Islet precursor cell (in vitro differentiated cells): ENCODE measurements at regions not wholly inside any gene's neighbourhood (a gene's known extent, or its start where the extent isn't known, plus 50 kb on each side); places are given as distances from the start of the nearest gene placed in this dataset.
A peak's percentile ranks its signal among the peaks of the same experiment; 100 is the strongest.

Experiments used
- DNase-seq: peaks from one replicate; pipeline ENCODE4 v3.0.0-alpha.2; 2018

DNA sequence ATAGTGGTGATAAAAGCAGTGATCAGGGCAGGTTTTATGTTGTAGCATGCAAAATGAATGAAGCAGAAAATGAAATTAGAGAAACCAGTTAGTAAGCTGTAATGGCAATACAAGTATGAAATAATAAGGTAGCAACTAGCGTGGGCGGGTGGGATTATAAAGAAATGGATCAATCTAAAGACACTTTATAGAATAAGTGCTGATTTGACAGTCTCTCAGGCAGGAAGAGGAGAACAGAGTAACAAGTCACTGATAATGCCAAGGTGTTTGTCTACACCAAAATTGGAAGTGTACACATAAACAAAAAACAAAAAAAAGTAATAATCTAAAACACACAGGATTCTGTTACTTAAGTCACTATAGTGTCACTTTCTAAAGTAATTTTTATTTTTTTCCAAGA lies 51.0 kb upstream of the PCBP1 start:
- DNase-seq, result no peak

DNA sequence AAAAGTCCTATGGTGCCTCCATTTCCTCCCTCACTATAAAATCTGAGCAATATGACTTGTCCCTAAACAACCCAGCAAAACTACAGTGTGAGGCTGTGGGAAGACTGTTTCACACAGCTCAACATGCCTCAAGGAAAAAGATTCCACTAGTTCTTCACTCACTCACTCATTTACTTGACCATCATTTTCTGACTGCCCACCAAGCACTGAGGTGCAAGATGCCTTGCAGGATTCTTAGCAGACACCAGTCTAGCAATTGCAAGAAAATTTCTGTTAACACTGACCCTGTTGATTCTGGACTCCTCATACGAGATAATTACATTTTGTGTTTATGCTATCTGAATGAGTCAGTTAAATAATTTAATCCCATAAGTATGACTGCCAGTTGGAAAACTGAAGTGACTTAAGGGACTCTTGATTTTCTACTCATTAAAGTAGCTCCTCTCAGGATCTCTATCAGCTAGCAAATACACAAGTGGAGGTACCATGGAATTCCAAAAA lies 51.9 kb upstream of the PCBP1 start:
- no peak for DNase-seq

DNA sequence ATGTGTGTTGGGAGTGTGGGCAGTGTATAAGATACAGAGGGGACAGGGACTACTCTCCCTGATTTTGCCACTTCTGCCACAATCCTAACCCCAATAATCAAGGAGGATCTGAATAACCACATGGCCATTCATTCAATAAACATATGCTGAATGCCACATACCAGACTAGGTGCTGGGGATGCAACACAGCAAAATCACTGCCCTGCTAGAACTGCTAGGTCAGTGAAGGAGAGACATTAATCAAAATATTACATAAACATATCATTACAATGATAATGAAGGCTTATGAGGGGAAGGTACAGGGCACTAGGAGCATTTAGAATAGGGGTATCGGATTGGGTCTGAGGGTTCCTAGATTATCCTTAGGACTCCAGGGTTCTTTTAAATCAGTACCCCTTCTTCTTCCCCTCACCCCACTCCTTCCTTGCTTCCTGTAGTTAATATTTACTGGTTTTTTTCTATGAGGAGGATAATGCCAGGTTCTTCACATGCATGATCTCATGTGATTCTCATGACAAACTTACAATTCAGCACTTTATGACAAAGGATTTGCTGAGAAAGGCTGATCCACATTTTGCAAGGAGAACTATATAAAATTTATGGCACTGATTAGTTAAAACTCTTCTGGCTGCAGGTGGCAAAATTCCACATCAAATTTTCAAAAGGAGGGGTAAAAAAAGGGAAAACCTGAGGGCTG lies 56.4 kb upstream of the PCBP1 start:
- DNase-seq, result no peak

DNA sequence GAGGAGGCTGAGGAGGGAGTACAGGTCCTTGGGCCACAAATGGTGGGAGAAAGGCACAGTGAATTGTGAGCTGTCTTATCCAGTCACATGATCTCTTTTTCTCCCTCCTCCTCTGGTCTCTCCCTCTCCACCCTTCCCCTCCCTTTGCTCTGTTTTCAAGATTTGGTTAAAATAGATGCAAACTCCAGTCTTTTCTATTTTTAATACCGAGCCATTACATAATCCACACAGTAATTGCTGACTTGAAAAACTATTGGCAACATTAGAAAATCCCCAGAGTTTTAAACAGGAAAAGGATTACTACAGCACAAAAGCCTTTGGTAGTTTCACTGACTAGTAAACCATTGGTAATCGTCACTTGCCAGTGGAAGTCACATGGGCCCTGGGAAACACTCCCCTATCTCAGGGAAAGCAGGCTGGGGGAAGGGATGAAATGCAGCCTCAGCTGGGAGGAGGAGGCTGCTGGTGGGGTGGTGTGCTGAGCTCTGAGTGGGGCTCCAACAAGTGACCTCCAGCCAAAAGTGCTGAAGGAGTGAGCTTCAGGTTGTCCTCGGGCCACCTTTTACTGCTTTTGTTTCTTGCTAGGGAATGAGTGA lies 57.4 kb upstream of the PCBP1 start:
- peak; percentile 81 for DNase-seq

DNA sequence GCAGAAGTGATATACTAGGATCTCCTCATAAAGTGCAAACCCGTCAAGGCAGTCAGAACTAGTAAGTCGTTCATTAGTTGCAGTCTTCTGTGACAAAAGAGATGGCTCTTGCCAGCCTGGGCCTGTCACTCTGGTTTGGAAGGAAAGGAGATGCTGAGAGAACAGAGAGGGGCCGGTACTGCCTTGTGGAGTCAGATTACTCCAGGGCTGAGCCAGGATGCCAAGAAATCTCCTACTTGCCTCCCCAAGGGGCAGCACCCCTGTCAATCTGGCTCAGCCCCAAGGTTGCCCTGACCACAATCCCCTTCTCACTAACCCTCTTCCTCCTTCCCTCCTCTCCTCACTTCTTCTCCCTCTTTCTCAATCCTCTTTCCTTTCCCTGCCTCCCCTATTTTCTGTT lies 62.9 kb upstream of the ASPRV1 start:
- DNase-seq, result no peak

DNA sequence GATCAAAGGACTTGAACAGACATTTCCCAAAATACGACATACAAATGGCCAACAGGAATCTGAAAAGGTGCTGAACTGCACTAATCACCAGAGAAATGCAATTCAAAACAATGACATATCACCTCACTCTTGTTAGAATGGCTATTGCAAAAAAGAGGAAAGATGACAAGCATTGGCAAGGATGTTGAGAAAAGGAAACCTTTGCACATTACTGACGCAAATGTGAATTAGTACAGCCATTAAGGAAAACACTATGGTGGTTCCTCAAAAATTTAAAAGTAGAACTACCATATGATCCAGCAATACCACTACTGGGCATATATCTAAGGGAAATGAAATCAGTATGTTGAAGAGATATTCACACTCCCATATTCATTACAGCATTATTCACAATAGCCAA lies 57.7 kb upstream of the ASPRV1 start:
- no peak for DNase-seq

DNA sequence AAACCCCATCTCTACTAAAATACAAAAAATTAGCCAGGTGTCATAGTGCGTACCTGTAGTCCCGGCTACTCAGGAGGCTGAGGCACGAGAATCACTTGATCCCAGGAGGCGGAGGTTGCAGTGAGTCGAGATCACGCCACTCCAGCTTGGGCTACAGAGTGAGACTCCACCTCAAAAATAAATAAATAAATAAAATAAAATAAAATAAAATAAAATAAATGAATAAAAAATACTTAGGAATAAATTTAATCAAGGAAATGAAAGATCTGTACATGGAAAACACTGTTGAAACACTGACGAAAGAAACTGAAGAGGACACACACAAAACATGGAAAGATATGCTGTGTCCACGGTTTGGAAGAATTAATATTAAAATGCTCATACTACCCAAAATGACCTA lies 56.5 kb upstream of the ASPRV1 start:
- no peak for DNase-seq

DNA sequence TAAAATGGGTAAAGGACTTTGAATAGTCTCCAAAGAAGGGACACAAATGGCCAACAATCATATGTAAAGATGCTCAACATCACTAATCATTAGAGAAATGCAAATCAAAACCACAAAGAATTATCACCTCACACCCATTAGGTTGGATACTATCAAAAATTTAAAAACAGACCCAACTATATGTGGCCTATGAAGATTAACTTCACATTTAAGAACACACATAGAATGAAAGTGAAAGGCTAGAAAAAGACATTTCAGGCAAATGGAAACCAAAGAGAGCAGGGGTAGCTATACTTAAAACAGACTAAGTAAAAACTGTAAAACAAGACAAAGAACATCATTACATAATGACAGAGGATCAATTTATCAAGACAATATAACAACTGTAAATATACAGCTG lies 53.5 kb upstream of the ASPRV1 start:
- DNase-seq, result no peak

DNA sequence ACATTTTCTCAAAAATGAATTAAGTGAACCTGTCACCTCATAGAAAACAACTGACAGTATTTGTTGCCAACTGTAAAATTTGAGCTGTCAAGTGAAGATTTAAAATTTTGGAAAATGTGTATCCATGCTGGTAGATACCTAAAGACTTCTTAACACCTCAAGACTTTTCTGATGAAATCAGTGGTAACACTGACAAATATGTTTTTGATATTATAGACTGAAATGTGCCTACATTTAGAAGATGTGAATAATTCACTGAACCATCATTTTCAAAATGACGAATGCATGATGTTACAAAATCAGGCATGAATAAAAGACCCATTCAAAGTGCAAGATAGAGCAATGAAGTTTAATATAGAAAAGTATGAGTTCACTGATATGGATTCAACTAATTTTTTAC lies 51.5 kb upstream of the ASPRV1 start:
- no peak for DNase-seq

DNA sequence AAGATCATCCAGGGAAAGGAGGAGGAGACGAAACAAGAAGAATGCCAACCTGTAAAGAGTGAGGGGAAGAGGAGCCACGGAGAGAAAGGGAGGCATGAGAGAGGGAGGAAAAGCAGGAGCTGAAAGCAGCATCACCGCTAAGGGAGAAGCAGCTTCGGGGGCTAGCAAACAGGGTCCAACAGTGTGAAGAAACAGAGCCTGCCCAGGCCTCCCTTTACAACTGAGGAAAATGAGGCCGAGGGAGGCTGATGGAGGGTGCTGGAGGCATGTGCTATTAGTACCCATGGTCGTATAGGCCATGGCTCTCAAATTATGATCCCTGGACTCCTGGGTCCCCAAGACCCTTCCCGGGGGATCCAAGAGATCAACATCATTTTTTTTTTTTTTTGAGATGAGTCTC lies 50.4 kb upstream of the ASPRV1 start:
- DNase-seq, result no peak

DNA sequence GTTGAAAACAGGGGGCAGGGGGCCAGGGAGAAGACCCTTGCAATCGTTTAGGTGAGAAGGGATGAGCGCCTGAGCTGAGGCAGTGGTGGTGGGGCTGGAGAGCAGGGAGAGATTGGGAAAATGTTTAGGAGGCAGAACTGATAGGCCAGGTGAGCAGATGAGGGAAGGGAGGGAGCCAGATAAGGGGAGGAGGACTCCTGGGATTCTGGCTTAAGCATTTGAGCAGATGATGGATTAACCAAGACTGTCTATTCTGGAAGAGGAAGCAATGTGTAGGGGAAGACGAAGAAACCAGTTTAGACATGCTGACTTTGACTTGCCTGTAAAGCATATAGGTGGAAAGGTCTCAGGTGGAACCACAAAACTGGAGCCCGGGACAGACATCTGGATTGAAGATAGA lies 49.9 kb upstream of the ASPRV1 start:
- no peak for DNase-seq
